Renal cortical epithelial cell (primary cell): ENCODE measurements at regions not wholly inside any gene's neighbourhood (a gene's known extent, or its start where the extent isn't known, plus 50 kb on each side); places are given as distances from the start of the nearest gene placed in this dataset.

Experiments used
- DNase-seq: peaks from one replicate; pipeline ENCODE4 v3.0.0-alpha.2; 2011; ENCODE audit warnings: low read depth

DNA sequence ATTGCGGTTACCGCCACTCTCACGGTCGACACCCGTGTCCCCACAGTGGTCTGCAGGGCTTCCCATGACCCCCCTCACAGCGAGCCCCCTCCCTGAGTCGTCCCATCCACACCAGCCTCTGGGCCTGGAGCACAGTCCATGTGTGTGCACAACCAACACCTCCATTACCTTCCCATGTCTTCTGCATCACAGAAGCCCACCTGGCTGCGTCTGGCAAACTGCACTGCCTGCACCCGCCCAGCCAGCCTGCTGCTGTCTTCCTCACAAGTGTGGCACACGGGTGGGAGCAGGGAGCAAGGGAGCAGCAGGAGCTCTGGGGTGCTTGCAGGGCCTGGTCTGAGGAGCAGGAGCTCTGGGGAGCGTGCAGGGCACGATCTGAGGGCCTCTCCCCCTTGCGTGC lies 415.3 kb upstream of the IRX4 start:
- DNase-seq = no peak

DNA sequence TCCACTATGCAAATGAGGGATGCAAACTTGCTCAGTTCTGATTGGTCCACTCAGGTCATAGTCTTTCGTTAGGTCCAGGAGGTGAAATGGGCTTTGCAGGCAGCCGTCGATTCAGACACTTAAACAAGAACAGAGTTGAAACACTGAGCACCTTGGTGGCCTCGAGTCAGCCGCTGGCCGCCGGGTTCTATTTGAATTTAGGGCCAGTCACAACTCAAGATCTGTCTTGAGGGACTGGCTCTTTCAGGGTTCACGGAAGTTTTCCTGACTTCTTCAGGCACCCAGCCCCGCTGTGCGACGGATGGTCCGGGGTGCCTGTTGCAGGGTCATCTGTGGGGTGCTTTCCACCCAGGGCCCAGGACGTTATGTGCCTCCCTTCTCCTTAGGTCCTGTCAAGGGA lies 412.8 kb upstream of the IRX4 start:
- no peak for DNase-seq

- no peak for DNase-seq
Measured at GRCh38 chr5:2293906-2294305, 411.2 kb upstream of the IRX4 start.

GRCh38 chr5:2291146-2291840 lies 408.6 kb upstream of the IRX4 start:
- no peak for DNase-seq

- no peak for DNase-seq
Measured at GRCh38 chr5:2289380-2289779, 406.7 kb upstream of the IRX4 start.

GRCh38 chr5:2288968-2289367 lies 406.2 kb upstream of the IRX4 start:
- DNase-seq = no peak

DNA sequence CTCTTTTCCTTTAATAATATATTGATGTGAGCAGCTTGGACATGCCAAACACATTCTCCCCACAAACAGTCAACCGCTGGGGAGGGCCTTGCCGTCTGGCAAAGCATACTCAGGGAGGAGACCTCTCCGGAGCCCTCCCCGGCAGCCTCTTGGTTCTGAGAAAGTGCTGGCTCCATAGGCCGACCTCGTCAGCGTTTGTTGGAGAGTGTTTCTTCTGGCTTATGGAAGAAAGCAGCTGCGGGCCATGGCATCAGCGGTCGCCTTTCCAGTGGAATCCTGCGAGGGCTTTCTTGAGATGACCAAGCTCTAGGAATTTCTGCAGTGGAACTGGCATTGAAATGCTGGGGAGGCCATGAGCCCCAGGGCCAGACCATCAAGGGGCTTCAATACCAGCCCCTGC lies 405.7 kb upstream of the IRX4 start:
- no peak for DNase-seq

DNA sequence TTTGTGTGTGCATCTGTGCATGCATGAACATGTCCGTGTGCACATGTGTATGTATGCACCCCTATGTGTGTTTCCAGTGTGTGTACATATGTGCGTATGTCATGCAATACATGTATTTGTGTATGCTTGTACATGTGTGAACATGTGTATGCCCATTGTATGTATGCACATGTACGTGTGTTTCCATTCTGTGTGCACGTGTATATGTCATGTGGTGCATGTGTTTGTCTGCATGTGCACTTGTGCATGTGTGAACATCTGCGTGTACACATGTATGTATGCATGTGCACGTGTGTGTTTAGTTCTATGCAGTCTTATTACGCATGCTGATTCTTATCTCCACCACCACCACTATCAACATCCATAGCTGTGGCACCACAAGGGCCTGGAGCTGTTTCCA lies 403.5 kb upstream of the IRX4 start:
- DNase-seq = no peak

DNA sequence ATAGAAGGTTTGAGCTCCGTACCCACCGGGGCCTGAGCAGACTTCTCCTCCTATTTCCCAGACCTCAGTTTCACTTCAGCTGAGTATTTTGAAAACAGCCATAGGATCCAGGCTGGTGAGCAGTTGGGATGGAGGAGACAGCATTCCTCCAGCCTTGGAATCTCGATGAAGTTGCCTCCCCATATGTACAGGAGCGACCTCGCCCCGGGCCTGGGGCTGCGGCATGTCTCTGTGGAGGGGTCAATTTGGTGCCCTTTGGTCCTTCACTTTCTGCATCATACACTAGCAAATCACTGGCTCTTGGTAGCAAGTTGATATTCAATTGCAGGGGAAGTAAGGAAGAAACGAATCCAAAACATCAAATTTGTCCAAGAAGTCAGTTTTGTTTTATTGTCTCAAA lies 402.0 kb upstream of the IRX4 start:
- no peak for DNase-seq

DNA sequence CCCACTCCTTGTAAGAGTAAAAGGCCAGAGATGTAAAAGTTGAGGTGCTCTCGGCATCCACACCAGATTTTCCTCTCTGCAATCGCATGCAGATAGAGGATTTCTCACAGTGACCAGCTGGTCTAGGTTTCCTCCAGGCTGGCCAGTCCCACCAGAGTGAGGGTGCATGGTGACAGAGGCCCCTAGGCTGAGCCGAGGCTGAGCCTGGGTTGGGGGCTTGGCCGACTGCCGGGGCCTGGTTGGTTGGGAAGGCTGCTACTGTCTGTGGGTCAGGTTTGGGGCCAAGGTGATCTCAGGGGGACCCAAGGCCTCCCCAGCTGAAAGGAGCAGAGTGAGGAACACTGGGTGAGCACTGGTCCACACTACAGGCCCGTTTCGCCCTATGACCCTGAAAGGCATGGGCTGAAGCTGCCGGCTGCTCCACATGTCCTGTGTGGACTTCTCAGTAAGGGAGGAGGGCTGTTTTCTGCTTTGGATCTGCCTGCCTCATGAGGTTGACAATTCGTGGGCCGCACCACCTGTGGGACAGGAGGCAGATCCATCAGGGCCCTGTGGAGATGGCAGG lies 400.8 kb upstream of the IRX4 start:
- no peak for DNase-seq

DNA sequence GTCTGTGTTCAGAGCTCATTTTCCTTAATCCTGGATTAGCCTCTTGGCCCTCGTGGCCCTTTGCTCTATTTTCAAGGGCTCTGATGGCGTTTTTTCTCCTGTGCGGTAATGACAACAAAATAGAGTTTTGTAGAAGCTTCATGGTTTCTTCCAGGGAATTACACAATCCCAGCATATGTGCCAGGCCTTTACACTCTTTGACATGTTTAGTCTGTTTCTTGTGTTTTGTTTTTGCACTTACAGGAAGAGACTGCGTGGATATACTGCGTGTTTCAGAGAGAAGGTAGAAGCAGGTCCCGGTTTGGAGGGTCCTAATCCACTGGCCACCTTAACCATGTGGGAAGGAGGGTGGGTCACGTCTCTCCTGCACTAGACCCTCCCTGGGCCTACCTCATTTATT lies 400.2 kb upstream of the IRX4 start:
- no peak for DNase-seq

DNA sequence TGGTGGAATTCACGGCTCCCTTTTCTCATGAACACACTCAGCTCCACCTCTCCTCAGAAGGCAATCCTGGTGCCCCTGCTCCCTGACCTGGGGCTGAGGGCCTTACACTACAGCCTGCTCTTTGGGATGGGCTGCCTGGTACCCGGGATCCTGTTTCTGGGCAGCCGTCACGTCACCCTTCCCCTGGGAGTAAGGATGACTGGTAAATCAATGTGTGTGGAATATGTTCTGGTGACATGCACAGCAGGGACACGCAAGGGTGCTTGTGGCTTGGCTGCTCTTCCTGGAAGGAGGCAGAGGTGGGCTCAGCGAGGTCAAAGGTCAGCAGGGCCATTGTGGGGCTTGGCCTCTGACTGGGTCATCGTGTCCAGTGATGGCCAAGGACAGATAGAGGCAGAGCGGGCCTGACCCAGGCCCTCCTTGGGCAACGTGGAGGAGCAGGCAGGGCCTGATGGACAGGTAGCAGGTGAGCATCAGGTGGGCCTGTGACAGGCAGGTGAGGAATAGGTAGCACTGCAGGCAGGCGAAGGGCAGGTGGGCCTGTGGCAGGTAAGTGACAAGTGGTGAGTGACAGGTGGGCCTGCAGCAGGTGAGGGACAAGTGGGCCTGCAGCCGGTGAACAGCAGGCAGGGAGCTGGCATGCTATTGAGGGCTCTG lies 399.4 kb upstream of the IRX4 start:
- no peak for DNase-seq

GRCh38 chr5:2281446-2281845 lies 398.7 kb upstream of the IRX4 start:
- no peak for DNase-seq

GRCh38 chr5:2280318-2280717 lies 397.6 kb upstream of the IRX4 start:
- DNase-seq = no peak

- DNase-seq = no peak
Measured at GRCh38 chr5:2278825-2279456, 396.2 kb upstream of the IRX4 start.

GRCh38 chr5:2277886-2278285 lies 395.2 kb upstream of the IRX4 start:
- DNase-seq = no peak

DNA sequence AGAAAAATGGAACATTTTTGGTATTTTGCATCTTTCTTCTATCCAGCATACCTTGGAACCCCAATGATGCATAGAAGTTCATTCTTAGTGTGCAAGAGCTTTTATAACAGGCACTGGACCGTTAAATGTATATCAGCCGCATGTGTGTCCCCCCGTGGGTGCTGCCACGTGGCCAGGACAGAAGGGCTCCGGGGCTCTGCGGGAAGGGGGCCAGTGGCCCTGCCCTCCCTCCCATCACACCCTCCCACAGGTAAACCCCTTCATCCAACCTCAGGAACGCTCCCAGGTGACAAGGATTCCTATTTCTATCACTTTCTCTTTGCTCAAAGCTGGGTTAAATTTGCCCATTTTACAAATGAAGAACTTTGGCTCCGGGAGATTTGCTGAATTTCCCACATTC lies 393.4 kb upstream of the IRX4 start:
- DNase-seq = no peak

GRCh38 chr5:2272755-2273154 lies 390.0 kb upstream of the IRX4 start:
- DNase-seq = no peak

- no peak for DNase-seq
Measured at GRCh38 chr5:2272039-2272438, 389.3 kb upstream of the IRX4 start.

DNA sequence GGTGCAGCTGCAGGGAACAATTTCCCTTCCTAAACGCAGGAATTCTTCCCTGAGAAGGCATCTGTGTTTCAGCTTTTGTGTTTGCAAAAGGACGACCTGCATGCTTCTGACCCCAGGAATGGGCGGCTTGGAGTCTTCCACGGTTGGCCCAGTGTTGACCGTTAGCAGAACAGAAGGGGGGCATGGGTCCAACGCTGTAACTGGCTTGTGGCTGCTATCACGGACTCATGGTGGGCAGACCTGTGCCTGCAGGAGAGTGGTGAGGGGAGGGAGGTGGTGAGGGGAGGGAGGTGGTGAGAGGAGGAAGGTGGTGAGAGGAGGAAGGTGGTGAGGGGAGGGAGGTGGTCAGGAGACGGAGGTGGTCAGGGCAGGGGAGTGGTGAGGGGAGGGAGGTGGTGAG lies 388.6 kb upstream of the IRX4 start:
- DNase-seq = no peak

DNA sequence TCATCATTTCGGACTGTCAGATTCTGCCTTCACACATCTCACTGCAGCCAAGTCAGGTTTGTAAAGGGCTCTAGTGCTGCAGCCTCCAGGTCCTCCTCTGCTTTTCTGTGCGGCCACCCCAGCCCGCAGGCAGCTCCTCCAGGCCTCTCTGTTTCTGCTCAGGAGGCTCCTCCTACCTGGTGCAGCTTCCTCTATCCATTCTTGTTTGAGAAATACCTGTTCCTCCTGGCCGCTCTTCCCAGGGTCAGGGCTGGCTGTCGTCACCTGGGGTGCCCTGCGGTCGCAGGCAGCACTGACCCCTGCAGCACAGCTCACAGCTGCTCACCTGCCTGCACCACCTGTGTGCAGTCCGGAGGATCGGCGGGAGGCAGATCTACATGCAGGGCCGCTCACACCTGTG lies 387.7 kb upstream of the IRX4 start:
- no peak for DNase-seq

DNA sequence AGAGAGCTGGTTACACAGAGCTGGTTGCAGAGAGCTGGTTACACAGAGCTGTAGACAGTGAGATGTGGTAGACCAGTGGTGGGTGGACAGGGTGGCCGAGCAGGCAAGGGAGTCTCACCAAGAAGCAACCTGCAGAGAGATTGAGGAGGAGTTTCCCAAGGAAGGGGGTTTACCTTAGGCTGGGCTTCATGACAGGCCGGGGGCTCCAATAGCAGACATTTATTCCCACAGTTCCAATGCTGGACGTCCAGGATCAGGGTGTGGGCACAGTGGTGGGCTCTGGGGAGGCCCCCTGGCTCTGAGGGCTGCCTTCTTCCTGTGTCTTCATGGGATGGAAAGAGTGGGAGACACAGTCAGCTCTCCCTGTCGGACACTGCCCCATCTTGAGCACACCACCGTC lies 386.9 kb upstream of the IRX4 start:
- no peak for DNase-seq

DNA sequence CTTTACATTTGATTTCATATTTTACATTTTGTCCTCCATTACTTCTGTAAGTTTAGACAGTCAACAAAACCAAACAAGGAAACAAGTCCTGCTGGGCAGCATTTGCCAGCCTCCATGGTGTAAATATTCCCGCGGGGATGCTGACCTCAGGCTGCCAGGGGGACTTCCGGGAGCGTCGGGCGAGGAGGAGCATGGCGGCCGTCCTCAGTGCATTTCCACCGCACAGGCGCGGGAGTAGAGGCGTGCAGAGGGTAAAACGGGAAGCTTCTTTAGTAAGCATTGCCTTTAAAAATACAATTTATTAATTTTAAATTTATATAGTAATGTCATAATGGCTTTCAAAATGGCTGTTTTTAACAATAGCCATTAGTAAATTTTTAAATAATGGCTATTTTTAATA lies 385.3 kb upstream of the IRX4 start:
- no peak for DNase-seq
